ENCODE measurements at regions not wholly inside any gene's neighbourhood (a gene's known extent, or its start where the extent isn't known, plus 50 kb on each side); places are given as distances from the start of the nearest gene placed in this dataset.

GRCh38 chr6:164045082-164045481 lies 630.6 kb downstream of the QKI start:
- no peak for TF ChIP-seq CTCF (IDR thresholded peaks at IDR 0.05)

- no peak for TF ChIP-seq CTCF (IDR thresholded peaks at IDR 0.05)
Observed at GRCh38 chr6:164042212-164042611, 627.7 kb downstream of the QKI start.

- TF ChIP-seq CTCF (IDR thresholded peaks at IDR 0.05): no peak
Observed at GRCh38 chr6:164040994-164041393, 626.5 kb downstream of the QKI start.

GRCh38 chr6:164039954-164040375 lies 625.4 kb downstream of the QKI start:
- no peak for TF ChIP-seq CTCF (IDR thresholded peaks at IDR 0.05)

- TF ChIP-seq CTCF (IDR thresholded peaks at IDR 0.05): no peak
Observed at GRCh38 chr6:164037171-164037870, 622.8 kb downstream of the QKI start.

- no peak for TF ChIP-seq CTCF (IDR thresholded peaks at IDR 0.05)
Observed at GRCh38 chr6:164035900-164036485, 621.5 kb downstream of the QKI start.

GRCh38 chr6:164034602-164035140 lies 620.2 kb downstream of the QKI start:
- TF ChIP-seq CTCF (IDR thresholded peaks at IDR 0.05): no peak
